ENCODE measurements at regions not wholly inside any gene's neighbourhood (a gene's known extent, or its start where the extent isn't known, plus 50 kb on each side); places are given as distances from the start of the nearest gene placed in this dataset.

- intact Hi-C loops (cut with micrococcal nuclease): no loop called here
- H3K27me3 ChIP-seq (ENCODE audit: low read length): no peaks in the 10 kb centered on the region
- no TSS peak for BruUV-seq (replicated peaks)
- H3K9me3 ChIP-seq (ENCODE audit: low read length): no peaks in the 10 kb centered on the region
- no peaks in the 10 kb centered on the region for H3K4me1 ChIP-seq (ENCODE audit: insufficient read depth, low read length)
- H3K36me3 ChIP-seq (ENCODE audit: low read depth, low read length): no peaks in the 10 kb centered on the region
- DNase-seq (no peak), ATAC-seq (no peak)
- no peaks in the 10 kb centered on the region for H4K20me1 ChIP-seq (ENCODE audit: low read length)
- POLR2A ChIA-PET (ENCODE audit: unreplicated experiment): no interaction called here
- no peak overlapping the region for H3K4me3 ChIP-seq (ENCODE audit: low read length)
- no peaks in the 10 kb centered on the region for H3K9me2 ChIP-seq (replicated peaks; ENCODE audit: low read length)
- H3K79me2 ChIP-seq (ENCODE audit: low read length): no peaks in the 10 kb centered on the region
- CTCF ChIA-PET: no interaction called here
- H3F3A ChIP-seq (ENCODE audit: low read length, unreplicated experiment): no peaks in the 10 kb centered on the region
- H3K27ac ChIP-seq (ENCODE audit: low read length): no peak overlapping the region
- H2AFZ ChIP-seq (ENCODE audit: low read length): no peak overlapping the region
- no peak overlapping the region for H3K4me2 ChIP-seq (ENCODE audit: low read length)
- no peak for TF ChIP-seq EZH2 (IDR thresholded peaks at IDR 0.05; ENCODE audit: low read length, unreplicated experiment)
- no peak for TF ChIP-seq EZH2phosphoT487 (IDR thresholded peaks at IDR 0.05; ENCODE audit: borderline replicate concordance, low read length)
- TF ChIP-seq, protein P1, sequence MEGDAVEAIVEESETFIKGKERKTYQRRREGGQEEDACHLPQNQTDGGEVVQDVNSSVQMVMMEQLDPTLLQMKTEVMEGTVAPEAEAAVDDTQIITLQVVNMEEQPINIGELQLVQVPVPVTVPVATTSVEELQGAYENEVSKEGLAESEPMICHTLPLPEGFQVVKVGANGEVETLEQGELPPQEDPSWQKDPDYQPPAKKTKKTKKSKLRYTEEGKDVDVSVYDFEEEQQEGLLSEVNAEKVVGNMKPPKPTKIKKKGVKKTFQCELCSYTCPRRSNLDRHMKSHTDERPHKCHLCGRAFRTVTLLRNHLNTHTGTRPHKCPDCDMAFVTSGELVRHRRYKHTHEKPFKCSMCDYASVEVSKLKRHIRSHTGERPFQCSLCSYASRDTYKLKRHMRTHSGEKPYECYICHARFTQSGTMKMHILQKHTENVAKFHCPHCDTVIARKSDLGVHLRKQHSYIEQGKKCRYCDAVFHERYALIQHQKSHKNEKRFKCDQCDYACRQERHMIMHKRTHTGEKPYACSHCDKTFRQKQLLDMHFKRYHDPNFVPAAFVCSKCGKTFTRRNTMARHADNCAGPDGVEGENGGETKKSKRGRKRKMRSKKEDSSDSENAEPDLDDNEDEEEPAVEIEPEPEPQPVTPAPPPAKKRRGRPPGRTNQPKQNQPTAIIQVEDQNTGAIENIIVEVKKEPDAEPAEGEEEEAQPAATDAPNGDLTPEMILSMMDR (conservative IDR thresholded peaks at IDR 0.05; ENCODE audit: low read depth, low read length): no peak
- no peak overlapping the region for H3K9ac ChIP-seq (ENCODE audit: low read length)
Observed at GRCh38 chr10:130878131-130878530, 433.4 kb downstream of the TCERG1L start.

DNA sequence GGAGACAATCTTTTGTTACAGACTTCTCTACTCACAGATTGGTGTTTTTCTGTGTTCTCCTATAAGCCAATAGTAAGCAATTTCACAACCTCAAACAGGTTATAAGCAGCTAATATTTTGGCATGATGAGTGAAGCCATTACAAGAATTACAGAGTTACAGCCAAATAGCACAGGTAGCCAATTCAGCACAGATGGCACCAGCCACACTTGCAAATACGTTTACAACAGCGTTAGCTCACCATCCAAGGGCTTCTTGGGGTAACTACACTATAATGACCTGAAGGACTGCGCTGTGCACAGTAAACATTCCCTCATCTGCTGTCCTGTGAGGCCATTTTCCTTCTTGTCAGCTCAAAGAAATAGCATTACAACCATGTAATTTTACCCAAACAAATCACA is 428.6 kb downstream of the TCERG1L start:
- intact Hi-C loops (cut with micrococcal nuclease): no loop called here
- no peak for DNase-seq
- no TSS peak for BruUV-seq (replicated peaks)

GRCh38 chr10:130884456-130884855 is 427.1 kb downstream of the TCERG1L start:
- Histone ChIP-seq H3K4me3 (ENCODE audit: low read length) (no peak overlapping the region), H3K4me1 (ENCODE audit: insufficient read depth, low read length) (no peaks in the 10 kb centered on the region), H3K4me2 (ENCODE audit: low read length) (no peak overlapping the region), H3F3A (ENCODE audit: low read length, unreplicated experiment) (no peaks in the 10 kb centered on the region), H3K9me2 (replicated peaks; ENCODE audit: low read length) (no peaks in the 10 kb centered on the region), H2AFZ (ENCODE audit: low read length) (no peak overlapping the region), H3K36me3 (ENCODE audit: low read depth, low read length) (no peaks in the 10 kb centered on the region), H3K9me3 (ENCODE audit: low read length) (no peaks in the 10 kb centered on the region), H3K27ac (ENCODE audit: low read length) (no peak overlapping the region), H3K9ac (ENCODE audit: low read length) (no peak overlapping the region), H3K27me3 (ENCODE audit: low read length) (no peaks in the 10 kb centered on the region), H4K20me1 (ENCODE audit: low read length) (no peaks in the 10 kb centered on the region), H3K79me2 (ENCODE audit: low read length) (no peaks in the 10 kb centered on the region)
- TF ChIP-seq EZH2phosphoT487 (IDR thresholded peaks at IDR 0.05; ENCODE audit: borderline replicate concordance, low read length): no peak
- TF ChIP-seq, protein P1 (conservative IDR thresholded peaks at IDR 0.05; ENCODE audit: low read depth, low read length): no peak
- TF ChIP-seq EZH2 (IDR thresholded peaks at IDR 0.05; ENCODE audit: low read length, unreplicated experiment): no peak
- DNase-seq (no peak), ATAC-seq (no peak)
- intact Hi-C loops (cut with micrococcal nuclease): no loop called here
- BruUV-seq (replicated peaks): no TSS peak
- ChIA-PET POLR2A (ENCODE audit: unreplicated experiment) (no interaction called here), CTCF (no interaction called here)

More for the DNA sequence above, 428.6 kb downstream of the TCERG1L start:
- TF ChIP-seq, protein P1 (conservative IDR thresholded peaks at IDR 0.05; ENCODE audit: low read depth, low read length): no peak
- no peak for TF ChIP-seq EZH2phosphoT487 (IDR thresholded peaks at IDR 0.05; ENCODE audit: borderline replicate concordance, low read length)
- TF ChIP-seq EZH2 (IDR thresholded peaks at IDR 0.05; ENCODE audit: low read length, unreplicated experiment): no peak
- Histone ChIP-seq H3K27me3 (ENCODE audit: low read length) (no peaks in the 10 kb centered on the region), H3K4me2 (ENCODE audit: low read length) (no peak overlapping the region), H3K9me2 (replicated peaks; ENCODE audit: low read length) (no peaks in the 10 kb centered on the region), H3K4me3 (ENCODE audit: low read length) (no peak overlapping the region), H3K27ac (ENCODE audit: low read length) (no peak overlapping the region), H3K4me1 (ENCODE audit: insufficient read depth, low read length) (no peaks in the 10 kb centered on the region), H3K36me3 (ENCODE audit: low read depth, low read length) (no peaks in the 10 kb centered on the region), H3K79me2 (ENCODE audit: low read length) (no peaks in the 10 kb centered on the region), H2AFZ (ENCODE audit: low read length) (no peak overlapping the region), H4K20me1 (ENCODE audit: low read length) (no peaks in the 10 kb centered on the region), H3K9me3 (ENCODE audit: low read length) (no peaks in the 10 kb centered on the region), H3F3A (ENCODE audit: low read length, unreplicated experiment) (no peaks in the 10 kb centered on the region), H3K9ac (ENCODE audit: low read length) (no peak overlapping the region)
- POLR2A ChIA-PET (ENCODE audit: unreplicated experiment): no interaction called here
- CTCF ChIA-PET: no interaction called here
- ATAC-seq: no peak
